ENCODE measurements at regions not wholly inside any gene's neighbourhood (a gene's known extent, or its start where the extent isn't known, plus 50 kb on each side); places are given as distances from the start of the nearest gene placed in this dataset.
"Not testable (repeated sequence)": the region's sequence is repeated elsewhere in the genome, so short reads cannot be mapped to it uniquely, and the experiment has no call there.

DNA sequence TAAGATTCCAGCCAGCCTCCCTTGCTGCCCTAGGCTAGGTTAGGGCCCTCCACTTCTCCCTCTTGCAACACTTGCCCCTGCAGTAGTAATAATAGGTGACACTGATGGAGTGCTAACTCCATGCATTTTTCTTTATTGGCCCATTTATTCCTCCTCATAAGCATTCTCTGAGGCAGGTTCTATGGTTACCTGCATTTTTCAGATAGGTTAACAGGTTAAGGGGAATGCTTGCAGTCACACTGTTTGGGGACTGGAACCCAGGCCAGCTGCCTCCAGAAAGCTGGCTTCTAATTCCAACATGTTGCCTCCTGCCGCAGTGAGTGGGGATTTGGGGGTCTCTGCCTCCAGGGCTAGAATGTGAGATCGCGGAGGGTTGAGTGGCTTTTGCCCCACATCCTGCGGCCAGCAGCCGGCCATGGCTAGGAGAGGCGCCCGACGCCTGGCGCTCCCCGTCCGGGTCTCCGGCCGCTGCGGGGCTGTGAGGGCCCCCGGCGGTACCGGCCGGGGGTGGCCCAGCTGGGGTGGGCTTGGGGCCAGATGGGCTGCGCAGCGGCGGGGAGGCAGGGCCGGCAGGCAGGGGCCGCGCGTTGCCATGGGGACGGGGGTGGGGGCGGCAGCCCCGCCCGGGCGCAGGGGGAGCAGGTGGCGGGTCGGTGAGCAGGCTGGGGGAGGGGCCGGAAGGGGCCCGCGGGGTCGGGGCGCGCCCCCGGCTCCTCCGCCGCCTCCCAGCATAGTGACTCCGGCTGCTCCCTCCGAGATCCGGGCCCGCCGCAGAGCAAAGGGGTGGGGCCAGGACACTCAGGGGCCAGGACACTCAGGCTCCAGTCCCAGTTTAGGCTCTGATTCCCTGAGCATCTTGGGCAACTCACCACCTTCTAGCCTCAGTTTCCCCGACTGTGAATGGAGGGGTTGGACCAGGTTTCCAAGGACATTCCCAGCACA is 68.4 kb upstream of the SSBP3 start:
- DNase-seq = peak in 1 of 2 experiments; percentile 32

DNA sequence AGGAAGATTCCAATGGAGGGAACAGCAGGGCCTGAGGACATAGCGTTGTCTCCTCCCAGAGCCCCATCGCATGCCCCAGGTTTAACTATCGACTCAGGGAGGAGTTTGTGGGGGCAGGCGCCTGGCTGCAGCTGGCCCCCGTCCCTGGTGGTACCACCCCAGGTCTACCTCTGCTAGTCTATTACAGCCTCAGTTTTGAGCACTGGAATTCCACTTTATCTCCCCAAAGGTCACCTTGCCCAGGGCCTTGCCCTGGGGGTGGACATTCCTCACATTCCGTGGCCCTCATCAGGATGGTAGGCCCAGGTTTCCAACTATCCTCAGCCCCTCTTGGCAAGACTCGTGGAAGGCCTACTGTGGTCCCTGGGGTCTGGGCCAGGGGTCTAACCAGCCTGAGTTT is 65.4 kb upstream of the SSBP3 start:
- DNase-seq = no peak

DNA sequence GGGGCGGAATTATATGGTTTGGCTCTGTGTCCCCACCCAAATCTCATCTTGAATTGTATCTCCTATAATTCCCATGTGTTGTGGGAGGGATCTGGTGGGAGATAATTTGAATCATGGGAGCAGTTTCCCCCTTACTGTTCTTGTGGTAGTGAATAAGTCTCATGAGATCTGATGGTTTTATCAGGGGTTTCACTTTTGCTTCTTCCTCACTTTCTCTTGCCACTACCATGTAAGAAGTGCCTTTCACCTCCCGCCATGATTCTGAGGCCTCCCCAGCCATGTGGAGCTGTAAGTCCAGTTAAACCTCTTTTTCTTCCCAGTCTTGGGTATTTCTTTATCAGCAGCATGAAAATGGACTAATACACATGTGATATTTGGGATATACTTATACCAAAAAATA is 63.2 kb upstream of the SSBP3 start:
- not testable (repeated sequence) for DNase-seq

DNA sequence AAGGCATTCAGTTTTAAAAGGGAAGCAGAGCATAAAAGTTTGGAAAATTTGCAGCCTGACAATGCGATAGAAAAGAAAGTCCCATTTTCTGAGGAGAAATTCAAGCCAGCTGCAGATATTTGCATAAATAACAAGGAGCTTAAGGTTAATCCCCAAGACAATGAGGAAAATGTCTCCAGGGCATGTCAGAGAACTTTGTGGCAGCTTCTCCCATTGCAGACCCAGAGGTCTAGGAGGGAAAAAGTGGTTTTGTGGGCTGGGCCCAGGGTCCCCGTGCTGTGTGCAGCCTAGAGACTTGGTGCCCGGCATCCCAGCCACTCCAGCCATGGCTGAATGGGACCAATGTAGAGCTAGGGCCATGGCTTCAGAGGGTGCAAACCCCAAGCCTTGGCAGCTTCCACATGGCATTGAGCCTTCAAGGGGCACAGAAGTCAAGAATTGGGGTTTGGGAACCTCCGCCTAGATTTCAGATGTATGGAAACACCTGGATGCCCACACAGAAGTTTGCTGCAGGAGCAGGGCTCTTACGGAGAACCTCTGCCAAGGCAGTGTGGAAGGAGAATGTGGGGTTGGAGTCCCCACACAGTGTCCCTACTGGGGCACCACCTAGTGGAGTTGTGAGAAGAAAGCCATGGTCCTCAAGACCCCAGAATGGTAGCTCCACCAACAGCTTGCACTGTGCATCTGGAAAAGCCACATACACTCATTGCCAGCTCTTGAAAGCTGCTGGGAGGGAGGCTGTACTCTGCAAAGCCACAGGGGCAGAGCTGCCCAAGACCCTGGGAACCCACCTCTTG is 62.3 kb upstream of the SSBP3 start:
- DNase-seq = not testable (repeated sequence)

DNA sequence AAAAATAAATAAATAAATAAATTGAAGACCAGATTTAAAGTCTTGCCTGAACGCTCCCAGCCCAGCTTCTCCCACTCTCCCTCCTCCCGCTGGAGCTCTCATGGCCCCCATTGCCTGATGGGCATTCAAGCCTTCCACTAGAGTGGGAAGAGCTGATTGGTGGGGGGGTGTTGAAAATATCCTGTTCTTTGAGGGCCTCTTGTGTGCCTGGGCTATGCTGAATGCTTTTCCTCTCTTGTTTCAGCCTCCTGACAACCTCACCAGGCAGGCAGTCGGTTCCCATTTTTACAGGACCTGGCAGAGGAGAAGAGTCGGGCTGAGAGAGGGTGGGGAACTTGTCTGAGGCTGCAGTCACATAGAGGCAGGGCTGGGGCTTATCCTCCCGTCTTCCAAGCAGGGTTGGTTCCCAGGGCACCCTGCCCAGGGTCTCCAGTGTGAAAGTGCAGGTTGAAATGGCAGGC is 59.2 kb upstream of the SSBP3 start:
- no peak for DNase-seq

DNA sequence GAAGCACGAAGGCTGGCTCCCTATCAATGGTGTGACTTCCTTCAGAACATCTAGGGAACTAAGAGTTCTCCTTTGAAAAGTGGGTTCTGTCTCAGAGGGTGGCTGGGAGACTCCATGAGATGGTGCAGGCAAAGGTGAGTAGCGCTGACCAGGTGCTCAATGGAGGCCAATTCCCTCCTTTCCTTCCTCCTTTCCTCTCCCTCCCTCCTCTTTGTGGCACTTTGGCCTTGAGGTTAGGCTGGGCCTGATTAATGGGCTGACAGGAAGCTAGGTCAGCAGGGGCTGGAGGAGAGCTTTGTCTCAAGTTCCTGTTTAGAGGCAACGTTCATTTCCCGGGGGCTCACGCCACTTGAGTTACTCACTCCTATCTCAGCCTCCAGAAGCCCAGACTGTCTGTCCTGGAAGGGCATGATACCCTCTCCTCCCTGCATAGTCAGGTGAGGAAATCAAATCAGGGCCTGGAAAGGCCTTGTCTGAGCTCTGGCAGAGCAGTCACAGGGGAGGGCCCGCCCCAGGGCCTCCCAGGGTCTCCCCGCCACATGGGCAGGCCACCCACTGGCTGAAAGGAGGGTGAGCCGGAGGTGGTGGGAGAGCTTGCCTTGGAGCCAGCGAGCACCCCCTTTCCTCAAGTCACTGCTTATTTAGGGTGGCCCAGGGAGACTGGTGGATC is 58.4 kb upstream of the SSBP3 start:
- DNase-seq = no peak

DNA sequence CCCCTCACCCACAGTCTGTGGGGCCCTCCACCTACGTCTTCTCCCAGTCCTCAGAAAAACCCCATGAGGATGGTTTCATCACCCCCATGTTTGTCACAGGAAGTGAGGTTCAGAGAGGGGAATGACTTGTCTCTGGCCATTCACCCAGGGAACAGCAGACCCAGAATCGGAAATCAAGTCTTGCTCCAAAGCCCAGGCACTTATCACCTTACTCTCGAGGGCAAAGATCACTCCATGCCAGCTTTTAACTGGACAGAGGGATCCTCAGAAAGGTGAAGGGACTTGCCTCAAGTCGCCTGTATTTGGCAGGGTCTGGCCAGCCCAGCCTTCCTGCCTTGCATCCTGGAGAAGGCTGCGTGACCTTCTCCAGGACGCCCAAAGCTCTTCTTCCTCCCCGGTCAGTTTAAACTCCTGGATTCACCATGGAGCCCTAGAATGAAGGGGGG is 57.9 kb upstream of the SSBP3 start:
- no peak for DNase-seq

DNA sequence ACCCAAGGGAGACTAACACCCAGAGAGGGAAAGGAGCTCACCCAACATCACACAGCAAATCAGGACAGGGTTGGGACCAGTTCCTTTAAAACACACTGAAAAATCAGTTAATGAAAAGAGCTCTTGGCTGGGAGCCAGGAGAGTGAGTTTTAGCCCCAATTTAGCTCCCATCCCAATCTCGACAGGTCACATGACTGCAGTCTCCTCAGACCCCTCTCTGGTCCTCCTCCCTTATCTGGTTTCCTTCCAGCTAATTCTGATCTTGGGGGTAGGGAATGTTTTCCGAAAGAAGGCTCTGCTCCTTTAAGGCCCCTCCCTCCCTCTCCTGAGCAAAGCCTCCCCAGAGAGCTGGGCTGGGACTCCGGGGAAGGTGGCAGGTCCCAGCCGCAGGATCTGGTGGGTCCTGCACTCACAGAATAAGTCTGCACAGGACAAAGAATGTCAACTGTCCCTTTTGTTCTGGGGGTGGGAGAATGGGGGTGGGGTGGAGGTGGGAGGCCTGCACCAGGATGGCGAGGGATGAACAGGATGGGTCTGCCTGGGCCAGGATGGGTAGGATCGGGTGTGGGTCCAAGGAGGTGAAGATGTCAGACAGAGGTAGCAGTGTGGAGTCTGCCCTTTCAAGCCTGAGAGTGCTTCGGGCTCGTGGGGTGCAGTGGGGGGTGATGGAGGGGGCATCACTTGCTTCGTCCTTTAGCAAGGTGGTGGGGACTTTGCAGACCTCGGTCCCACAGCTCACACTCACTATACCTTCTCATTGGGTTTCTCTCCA is 57.3 kb upstream of the SSBP3 start:
- DNase-seq = no peak

DNA sequence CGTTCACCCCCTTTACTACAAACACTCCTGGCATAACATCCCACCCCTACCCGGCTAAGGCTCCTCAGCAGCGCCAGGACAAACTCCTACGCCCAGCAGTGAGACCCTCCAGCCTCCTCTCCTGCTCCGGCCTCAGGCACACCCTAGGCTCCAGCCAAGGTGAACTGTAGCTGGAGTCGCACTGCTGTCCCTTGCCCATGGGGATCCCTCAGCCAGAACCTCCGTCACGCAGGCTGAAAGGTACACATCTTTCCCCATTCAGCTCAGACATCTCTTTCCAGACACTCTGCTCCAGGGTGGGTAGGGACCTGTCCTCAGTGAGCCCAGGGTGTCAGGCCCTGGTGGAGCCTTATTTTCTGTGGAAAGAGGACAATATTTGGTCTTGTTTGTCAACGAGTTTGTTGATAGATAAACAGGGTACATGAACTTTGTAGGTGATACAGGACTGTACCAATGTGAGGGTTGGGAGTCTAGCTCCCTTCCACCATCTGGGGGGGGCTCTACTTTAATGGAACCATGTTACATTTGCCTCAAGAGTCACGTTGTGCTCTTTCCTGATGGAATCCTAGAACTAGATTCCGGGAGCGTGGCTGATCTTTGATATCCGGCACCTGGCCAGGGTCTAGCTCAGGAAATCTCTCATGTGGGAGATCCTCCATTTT is 56.5 kb upstream of the SSBP3 start:
- no peak for DNase-seq

DNA sequence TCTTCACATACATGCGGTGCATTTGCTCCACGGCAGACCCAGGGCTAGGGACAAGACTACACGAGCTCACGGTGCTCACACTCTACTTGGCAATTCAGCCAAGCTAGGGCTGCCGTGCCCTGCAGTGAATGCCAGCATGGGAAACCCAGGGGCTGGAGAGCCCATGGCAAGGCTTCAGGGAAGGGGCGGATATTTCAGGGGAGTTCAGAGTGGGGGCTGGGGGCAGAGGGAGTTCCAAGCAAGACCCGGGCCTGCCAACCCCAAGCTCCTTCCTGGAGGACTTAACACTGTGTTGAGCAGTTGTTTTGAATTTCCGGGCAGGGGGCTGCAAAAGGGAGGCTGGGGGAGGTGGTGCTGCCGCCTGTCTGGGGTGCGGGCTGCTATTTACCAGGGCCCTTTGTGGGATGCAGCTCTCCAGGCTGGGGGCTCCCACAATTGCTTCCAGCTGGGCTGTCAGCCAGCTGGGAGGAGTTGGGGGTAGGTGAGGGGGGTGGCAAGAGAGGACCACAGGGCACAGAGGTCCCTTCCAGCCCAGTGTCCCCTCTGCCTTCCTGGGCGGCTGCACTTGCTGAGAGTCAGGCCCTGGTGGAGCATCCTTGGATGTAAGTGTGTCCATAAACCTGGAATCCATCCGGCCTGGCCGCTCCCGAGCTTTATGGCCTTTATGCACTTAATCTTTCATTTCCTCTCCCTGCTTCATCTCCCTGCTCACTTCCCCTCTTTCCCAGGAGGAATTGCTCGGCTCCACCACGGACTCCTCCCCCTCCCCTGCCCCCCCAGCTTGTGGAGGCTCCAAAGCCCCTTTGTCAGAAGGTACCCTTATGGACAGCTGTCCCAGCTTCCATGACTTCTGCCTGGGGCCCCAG is 55.8 kb upstream of the SSBP3 start:
- no peak for DNase-seq

DNA sequence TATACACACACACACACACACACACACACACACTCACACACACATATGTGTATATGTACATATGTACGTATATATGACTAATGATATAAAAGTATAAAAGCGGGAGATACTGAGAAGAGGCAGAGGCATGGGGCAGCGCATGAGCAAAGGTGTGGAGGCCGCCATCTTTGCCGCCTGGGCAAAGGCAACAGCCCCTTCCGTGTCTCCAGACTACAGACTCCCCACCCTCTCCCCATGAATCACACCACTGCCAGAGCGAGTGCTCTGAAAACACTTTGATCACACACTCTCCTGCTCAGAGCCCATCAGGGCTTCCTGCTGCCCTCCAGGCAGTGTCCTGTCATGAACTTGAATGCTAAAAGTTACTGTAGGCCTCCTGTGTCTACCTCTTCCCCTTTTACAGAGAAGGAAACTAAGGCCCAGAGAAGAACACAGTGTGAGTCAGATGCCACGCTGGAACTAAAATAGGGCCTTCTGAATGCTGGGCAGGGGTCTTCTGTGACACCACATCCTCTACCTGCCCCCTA is 54.7 kb upstream of the SSBP3 start:
- DNase-seq = no peak

DNA sequence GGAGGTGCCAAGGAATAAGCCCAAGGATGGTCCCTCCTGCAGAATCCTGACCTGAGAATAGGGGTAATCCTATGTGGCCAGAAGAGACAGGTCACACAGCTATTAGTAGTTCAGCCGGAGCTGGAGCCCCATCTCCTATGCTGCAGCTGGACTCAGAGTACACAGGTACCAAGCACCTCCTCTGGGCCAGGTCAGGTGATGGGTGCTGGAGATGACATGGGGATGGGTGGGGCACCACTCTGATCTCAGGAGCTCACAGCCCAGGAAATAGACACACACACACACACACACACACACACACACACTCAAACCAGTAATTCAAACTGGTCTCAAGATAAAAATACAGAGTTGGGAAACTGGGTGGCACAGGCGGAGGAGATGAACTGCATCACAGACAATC is 54.2 kb upstream of the SSBP3 start:
- no peak for DNase-seq

DNA sequence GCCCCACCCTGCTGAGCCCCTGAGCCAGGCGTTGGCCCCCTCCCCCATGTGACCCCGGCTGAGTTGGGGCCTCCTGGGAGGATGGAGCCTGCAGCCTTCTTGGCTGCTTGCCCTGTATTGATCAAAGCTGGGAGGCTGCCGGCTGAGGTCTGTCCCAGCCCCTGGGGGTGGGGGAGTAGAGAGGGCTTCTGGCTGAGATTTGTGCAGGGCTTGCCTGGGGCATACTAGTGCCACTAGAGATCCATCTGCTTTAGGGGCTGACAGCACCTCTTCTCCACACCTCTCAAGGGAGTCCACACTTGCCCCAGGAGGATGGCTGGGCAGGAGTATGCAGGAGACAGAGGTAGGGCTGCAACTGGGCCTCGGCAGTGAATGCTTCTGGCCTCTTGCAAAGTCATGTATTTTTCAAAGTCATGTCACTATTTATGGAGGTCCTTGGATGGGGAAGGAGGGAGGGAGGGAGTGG is 53.6 kb upstream of the SSBP3 start:
- no peak for DNase-seq

DNA sequence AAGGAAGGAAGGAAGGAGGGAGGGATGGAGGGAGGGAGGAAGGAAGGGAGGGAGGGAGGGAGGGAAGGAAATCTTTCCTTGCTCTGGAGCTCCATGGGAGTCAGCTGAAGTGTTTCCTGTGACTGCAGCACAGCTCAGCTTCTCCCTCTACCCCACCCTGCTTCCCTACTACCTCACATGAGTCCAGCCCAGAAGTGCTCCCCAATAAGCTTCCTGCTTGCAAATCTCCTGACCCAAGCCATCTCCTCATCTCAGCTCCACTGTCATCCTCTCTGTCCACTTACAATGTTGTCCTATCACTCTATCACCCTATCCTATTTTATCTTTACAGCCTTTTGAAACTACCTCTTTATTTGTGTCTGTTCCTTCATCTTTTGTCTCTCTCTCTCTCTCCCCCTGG is 52.9 kb upstream of the SSBP3 start:
- DNase-seq = no peak

DNA sequence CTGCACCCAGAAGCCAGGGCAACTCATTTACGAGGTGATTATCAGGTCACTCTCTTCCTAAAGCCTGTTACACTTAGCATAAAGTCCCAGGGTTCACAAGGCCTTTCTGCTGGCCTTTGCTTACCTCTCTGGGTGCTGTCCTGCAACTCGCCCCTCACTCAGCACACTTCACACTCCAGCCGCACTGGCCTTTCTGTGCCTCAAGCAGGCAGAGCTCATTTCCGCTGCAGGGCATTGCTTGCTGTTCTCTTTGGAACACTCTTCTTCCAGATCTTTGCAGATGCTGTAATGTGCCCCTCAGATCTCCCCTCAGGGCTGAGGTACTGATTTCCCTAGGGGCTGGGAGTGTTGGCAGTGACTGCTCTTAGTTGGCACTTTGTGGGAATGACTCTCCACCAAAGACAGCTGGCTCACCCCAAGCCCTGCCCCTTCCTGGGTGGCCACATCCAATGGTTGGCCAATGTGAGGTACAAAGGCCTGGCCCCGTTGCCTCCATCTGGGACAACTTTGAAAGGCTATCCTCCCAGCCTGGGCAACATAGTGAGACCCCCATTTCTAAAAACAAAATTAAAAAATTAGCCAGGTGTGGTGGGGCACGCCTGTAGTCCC is 50.8 kb upstream of the SSBP3 start:
- no peak for DNase-seq

DNA sequence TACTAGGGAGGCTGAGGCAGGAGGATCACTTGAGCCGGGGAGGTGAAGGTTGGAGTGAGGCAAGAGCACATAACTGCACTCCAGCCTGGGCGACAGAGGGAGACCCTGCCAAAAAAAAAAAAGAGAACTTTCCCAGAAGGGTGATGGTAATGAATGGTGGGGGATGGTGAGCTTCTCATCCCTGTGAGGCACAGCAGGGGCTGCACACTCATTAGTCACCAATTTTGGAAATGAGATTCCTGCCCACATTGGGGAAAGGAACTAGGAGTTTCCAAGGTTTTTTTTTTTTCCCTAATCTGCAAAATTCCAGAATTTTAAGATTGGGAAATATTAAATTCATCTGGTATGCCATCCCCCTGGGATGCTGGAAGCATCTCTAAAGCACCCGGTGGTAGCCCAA is 50.2 kb upstream of the SSBP3 start:
- DNase-seq = no peak
